Left lung (tissue), 4 donors: ENCODE measurements at regions not wholly inside any gene's neighbourhood (a gene's known extent, or its start where the extent isn't known, plus 50 kb on each side); places are given as distances from the start of the nearest gene placed in this dataset.
"Not testable (repeated sequence)": the region's sequence is repeated elsewhere in the genome, so short reads cannot be mapped to it uniquely, and the experiment has no call there.

ENCODE experiments used
- ATAC-seq: fragments of 200-7000 bp; cut with Tn5 transposase; one replicate; pipeline ENCODE4 v1.9.1; 2020; ENCODE audit warnings: moderate library complexity
- DNase-seq, 4 donors: peaks; one replicate each; pipeline ENCODE4 v3.0.0-alpha.2; 2013 to 2020
- H3K27ac ChIP-seq, 2 donors: fragments of 200-600 bp; sonication (generic) in 1 of 2; one replicate each; pipeline versions ENCODE4 v1.5.0 to v1.8.0; 2020 to 2021
- H3K27me3 ChIP-seq, 2 donors: fragments of 200-600 bp; sonication (generic) in 1 of 2; one replicate each; pipeline versions ENCODE4 v1.5.0 to v1.8.0; 2020 to 2021
- H3K36me3 ChIP-seq, 2 donors: fragments of 200-600 bp; sonication (generic) in 1 of 2; one replicate each; pipeline versions ENCODE4 v1.5.0 to v1.8.0; 2020 to 2021
- H3K4me1 ChIP-seq, 2 donors: fragments of 200-600 bp; one replicate each; pipeline ENCODE4 v1.8.0; 2021
- H3K4me3 ChIP-seq, 2 donors: fragments of 200-600 bp; sonication (generic) in 1 of 2; one replicate each; pipeline versions ENCODE4 v1.5.0 to v1.8.0; 2020 to 2021; ENCODE audit warnings: mild to moderate bottlenecking in 1 of 2
- H3K9me3 ChIP-seq, 2 donors: fragments of 200-600 bp; sonication (generic) in 1 of 2; one replicate each; pipeline versions ENCODE4 v1.5.0 to v1.8.0; 2020 to 2021
- intact Hi-C, 2 donors: fragments of 100-400 bp; cut with DNase I; formaldehyde crosslinking; loops; one replicate each; pipeline versions ENCODE4 v1.11.2 to v1.14.2; 2022
- donor health status: DM: no; HTN: yes; CAD: no.
- donor health status: DM: no; HTN: no; CAD: no.

DNA sequence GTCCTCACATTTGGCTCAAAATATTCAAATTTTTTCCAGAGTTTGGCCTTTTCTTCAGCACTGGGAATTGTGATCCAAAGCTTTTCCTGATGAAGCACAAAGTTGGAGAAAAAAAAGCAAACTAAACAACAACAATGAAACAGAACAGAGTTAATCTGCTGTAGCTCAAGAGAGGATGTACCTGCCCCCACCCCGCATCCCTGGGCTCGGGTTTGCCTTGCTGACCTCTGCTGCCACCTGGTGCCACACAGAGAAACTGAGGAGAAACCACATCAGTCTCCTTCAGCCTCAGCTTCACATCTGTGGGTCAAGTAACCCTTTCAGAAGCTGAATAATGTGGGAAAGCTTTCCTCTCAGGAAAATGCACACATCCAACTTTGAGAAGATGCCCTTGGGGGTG lies 290.4 kb downstream of the RTP5 start:
- DNase-seq, ATAC-seq, H3K9me3 ChIP-seq, H3K4me3 ChIP-seq, H3K36me3 ChIP-seq, H3K4me1 ChIP-seq, H3K27ac ChIP-seq, H3K27me3 ChIP-seq, intact Hi-C loops: not testable (repeated sequence)

DNA sequence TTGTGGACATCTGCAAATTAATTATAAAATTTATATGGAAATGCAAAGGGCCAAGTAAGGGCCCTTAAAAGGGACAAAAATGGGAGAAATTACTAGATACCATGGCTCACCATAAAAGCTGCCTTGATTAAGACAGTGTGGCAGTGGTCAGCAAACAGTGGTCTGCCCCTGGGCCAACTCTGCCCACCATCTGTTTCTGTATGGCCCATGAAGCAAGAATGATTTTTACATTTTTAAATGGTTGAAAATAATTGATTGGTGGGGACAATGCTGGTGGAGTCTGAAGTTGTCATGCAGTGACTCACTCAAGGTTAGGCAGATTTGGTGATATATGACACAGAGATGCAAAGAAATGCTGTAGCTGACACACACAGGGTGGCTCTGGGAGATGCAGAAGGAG lies 295.6 kb downstream of the RTP5 start:
- H3K27me3 ChIP-seq, intact Hi-C loops, H3K27ac ChIP-seq, H3K9me3 ChIP-seq, H3K4me3 ChIP-seq, ATAC-seq, H3K4me1 ChIP-seq, H3K36me3 ChIP-seq, DNase-seq: not testable (repeated sequence)

DNA sequence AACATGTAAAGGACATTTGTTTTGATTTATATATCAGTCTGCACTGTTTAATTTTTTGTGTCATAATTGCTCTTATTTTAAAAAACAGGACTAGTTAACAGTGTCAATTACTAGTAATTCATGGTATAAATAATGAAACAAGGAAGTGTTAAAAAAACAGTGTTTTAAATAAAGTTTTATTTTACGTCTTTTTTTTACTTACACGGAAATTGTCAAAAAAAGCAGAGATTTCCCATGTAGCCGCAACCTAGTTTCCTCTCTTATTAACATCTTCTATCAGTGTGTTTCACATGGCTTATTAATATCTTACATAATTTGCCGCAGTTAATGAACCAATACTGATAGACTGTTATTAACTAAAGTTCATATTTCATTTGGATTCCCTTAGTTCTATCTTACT lies 301.8 kb downstream of the RTP5 start:
- H3K4me3 ChIP-seq, H3K4me1 ChIP-seq, intact Hi-C loops, H3K9me3 ChIP-seq, DNase-seq, H3K36me3 ChIP-seq, H3K27ac ChIP-seq, H3K27me3 ChIP-seq, ATAC-seq: not testable (repeated sequence)
